ENCODE measurements at regions not wholly inside any gene's neighbourhood (a gene's known extent, or its start where the extent isn't known, plus 50 kb on each side); places are given as distances from the start of the nearest gene placed in this dataset.

GRCh38 chr4:183783991-183784553 lies 121.0 kb upstream of the STOX2 start:
- TF ChIP-seq CTCF (IDR thresholded peaks at IDR 0.05; ENCODE audit: poor library complexity, severe bottlenecking) = no peak
- no peak for TF ChIP-seq EP300 (conservative IDR thresholded peaks at IDR 0.05; ENCODE audit: poor library complexity, severe bottlenecking)
- no peak for TF ChIP-seq RAD21 (conservative IDR thresholded peaks at IDR 0.05)
- TF ChIP-seq SMC3 (conservative IDR thresholded peaks at IDR 0.05; ENCODE audit: poor library complexity) = no peak

Measured in neural cell (in vitro differentiated cells).